ENCODE measurements at regions not wholly inside any gene's neighbourhood (a gene's known extent, or its start where the extent isn't known, plus 50 kb on each side); places are given as distances from the start of the nearest gene placed in this dataset.

DNA sequence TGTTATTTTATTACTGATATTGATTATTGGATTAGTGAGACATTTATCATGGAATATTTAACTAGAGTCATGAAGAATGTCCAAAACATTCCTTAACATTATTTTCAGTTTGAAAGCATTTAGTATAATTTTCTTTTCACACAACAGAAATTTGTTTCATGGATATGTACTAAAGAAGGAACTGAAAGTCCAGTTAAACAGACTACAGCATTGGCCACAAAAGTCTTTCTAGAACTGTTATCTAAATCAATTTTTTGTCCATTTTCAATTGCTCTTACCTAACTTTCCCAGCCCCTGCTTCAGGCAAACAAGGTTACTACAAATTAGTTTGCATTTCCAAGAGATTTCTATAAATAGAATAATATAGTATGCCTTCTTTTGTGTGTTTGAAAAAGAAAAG is 1018.0 kb upstream of the PCDH20 start:
- TF ChIP-seq POLR2A (IDR thresholded peaks at IDR 0.05; ENCODE audit: low read depth, low read length) (no peak), POLR2AphosphoS5 (IDR thresholded peaks at IDR 0.05; ENCODE audit: insufficient read depth, low read depth, low read length) (no peak)
- TF ChIP-seq, protein P1, sequence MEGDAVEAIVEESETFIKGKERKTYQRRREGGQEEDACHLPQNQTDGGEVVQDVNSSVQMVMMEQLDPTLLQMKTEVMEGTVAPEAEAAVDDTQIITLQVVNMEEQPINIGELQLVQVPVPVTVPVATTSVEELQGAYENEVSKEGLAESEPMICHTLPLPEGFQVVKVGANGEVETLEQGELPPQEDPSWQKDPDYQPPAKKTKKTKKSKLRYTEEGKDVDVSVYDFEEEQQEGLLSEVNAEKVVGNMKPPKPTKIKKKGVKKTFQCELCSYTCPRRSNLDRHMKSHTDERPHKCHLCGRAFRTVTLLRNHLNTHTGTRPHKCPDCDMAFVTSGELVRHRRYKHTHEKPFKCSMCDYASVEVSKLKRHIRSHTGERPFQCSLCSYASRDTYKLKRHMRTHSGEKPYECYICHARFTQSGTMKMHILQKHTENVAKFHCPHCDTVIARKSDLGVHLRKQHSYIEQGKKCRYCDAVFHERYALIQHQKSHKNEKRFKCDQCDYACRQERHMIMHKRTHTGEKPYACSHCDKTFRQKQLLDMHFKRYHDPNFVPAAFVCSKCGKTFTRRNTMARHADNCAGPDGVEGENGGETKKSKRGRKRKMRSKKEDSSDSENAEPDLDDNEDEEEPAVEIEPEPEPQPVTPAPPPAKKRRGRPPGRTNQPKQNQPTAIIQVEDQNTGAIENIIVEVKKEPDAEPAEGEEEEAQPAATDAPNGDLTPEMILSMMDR (IDR thresholded peaks at IDR 0.05; ENCODE audit: extremely low read depth in 1 of 2, insufficient read depth in 1 of 2, low read depth in 1 of 2, low read length in 2 of 2), result no peak
- TF ChIP-seq, protein P2, sequence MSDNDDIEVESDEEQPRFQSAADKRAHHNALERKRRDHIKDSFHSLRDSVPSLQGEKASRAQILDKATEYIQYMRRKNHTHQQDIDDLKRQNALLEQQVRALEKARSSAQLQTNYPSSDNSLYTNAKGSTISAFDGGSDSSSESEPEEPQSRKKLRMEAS (IDR thresholded peaks at IDR 0.05; ENCODE audit: insufficient read depth, insufficient read length), result no peak

All from endothelial cell of umbilical vein (primary cell).